Glutamatergic neuron (in vitro differentiated cells): ENCODE measurements at regions not wholly inside any gene's neighbourhood (a gene's known extent, or its start where the extent isn't known, plus 50 kb on each side); places are given as distances from the start of the nearest gene placed in this dataset.

ENCODE experiments used
- DNase-seq: peaks from one replicate; pipeline ENCODE4 v3.0.0; 2022
- H3K27ac Mint-ChIP-seq: one replicate; pipeline ENCODE4 v1.8.0; 2020; ENCODE audit warnings: mild to moderate bottlenecking, mixed read lengths, inconsistent platforms; ENCODE audit not compliant: unreplicated experiment
- H3K27me3 Mint-ChIP-seq: one replicate; pipeline ENCODE4 v1.8.0; 2020; ENCODE audit warnings: mild to moderate bottlenecking, moderate library complexity, mixed read lengths, inconsistent platforms; ENCODE audit not compliant: unreplicated experiment
- H3K36me3 Mint-ChIP-seq: one replicate; pipeline ENCODE4 v1.8.0; 2020; ENCODE audit warnings: mild to moderate bottlenecking, mixed read lengths, inconsistent platforms; ENCODE audit not compliant: unreplicated experiment
- H3K4me1 Mint-ChIP-seq: one replicate; pipeline ENCODE4 v1.8.0; 2020; ENCODE audit warnings: mild to moderate bottlenecking, low read depth, mixed read lengths, inconsistent platforms; ENCODE audit not compliant: unreplicated experiment
- H3K4me3 Mint-ChIP-seq: one replicate; pipeline ENCODE4 v1.8.0; 2020; ENCODE audit warnings: mild to moderate bottlenecking, mixed read lengths, inconsistent platforms; ENCODE audit not compliant: unreplicated experiment
- H3K9me3 Mint-ChIP-seq: one replicate; pipeline ENCODE4 v1.8.0; 2020; ENCODE audit warnings: mild to moderate bottlenecking, moderate library complexity, mixed read lengths, inconsistent platforms; ENCODE audit not compliant: unreplicated experiment
- TF ChIP-seq, protein P1 (sequence below): fragments of 200-600 bp; sonication (generic); IDR thresholded peaks from one replicate; pipeline ENCODE4 v1.5.0; 2021; ENCODE audit not compliant: partially characterized antibody, unreplicated experiment

DNA sequence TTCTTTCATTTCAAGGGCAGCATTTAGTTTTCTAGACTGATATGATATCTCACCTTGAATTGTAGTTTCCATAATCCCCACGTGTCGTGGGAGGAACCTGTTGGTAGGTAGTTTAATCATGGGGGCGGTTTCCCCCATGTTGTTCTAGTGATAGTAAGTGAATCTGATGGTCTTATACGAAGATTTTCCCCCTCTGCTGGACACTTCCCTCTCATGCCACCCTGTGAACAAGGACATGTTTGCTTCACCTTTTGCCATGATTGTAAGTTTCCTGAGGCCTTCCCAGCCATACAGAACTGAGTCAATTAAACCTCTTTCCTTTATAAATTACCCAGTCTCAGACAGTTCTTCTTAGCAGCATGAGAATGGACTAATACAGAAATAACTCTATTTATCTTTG is 851.1 kb upstream of the FAT3 start:
- no peaks in the 10 kb centered on the region for H3K36me3 Mint-ChIP-seq
- DNase-seq, result no peak
- no peaks in the 10 kb centered on the region for H3K4me1 Mint-ChIP-seq
- no peak overlapping the region for H3K27ac Mint-ChIP-seq
- H3K9me3 Mint-ChIP-seq, result no peaks in the 10 kb centered on the region
- no peak overlapping the region for H3K4me3 Mint-ChIP-seq
- no peaks in the 10 kb centered on the region for H3K27me3 Mint-ChIP-seq
- TF ChIP-seq, protein P1, sequence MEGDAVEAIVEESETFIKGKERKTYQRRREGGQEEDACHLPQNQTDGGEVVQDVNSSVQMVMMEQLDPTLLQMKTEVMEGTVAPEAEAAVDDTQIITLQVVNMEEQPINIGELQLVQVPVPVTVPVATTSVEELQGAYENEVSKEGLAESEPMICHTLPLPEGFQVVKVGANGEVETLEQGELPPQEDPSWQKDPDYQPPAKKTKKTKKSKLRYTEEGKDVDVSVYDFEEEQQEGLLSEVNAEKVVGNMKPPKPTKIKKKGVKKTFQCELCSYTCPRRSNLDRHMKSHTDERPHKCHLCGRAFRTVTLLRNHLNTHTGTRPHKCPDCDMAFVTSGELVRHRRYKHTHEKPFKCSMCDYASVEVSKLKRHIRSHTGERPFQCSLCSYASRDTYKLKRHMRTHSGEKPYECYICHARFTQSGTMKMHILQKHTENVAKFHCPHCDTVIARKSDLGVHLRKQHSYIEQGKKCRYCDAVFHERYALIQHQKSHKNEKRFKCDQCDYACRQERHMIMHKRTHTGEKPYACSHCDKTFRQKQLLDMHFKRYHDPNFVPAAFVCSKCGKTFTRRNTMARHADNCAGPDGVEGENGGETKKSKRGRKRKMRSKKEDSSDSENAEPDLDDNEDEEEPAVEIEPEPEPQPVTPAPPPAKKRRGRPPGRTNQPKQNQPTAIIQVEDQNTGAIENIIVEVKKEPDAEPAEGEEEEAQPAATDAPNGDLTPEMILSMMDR, result peak; percentile 23

GRCh38 chr11:91366816-91367215 is 857.8 kb upstream of the FAT3 start:
- TF ChIP-seq, protein P1, result no peak
- DNase-seq, result no peak
- H3K27ac Mint-ChIP-seq, result no peak overlapping the region

GRCh38 chr11:91365986-91366585 is 858.5 kb upstream of the FAT3 start:
- Mint-ChIP-seq H3K4me1 (no peaks in the 10 kb centered on the region), H3K27me3 (no peaks in the 10 kb centered on the region), H3K9me3 (no peaks in the 10 kb centered on the region), H3K4me3 (no peak overlapping the region), H3K27ac (no peak overlapping the region), H3K36me3 (no peaks in the 10 kb centered on the region)
- TF ChIP-seq, protein P1, result no peak
- no peak for DNase-seq

More at GRCh38 chr11:91366816-91367215, 857.8 kb upstream of the FAT3 start:
- Mint-ChIP-seq H3K9me3 (no peaks in the 10 kb centered on the region), H3K4me1 (no peaks in the 10 kb centered on the region), H3K27me3 (no peaks in the 10 kb centered on the region), H3K4me3 (no peak overlapping the region), H3K36me3 (no peaks in the 10 kb centered on the region)

GRCh38 chr11:91350931-91351330 is 873.7 kb upstream of the FAT3 start:
- H3K4me3 Mint-ChIP-seq, result no peak overlapping the region
- H3K27me3 Mint-ChIP-seq, result peaks cover 3% of the 10 kb centered on the region
- TF ChIP-seq, protein P1, result no peak
- no peaks in the 10 kb centered on the region for H3K36me3 Mint-ChIP-seq
- H3K27ac Mint-ChIP-seq, result no peak overlapping the region
- no peak for DNase-seq
- H3K4me1 Mint-ChIP-seq, result no peaks in the 10 kb centered on the region
- no peaks in the 10 kb centered on the region for H3K9me3 Mint-ChIP-seq

- no peaks in the 10 kb centered on the region for H3K9me3 Mint-ChIP-seq
- TF ChIP-seq, protein P1, result no peak
- H3K27ac Mint-ChIP-seq, result no peak overlapping the region
- no peak overlapping the region for H3K4me3 Mint-ChIP-seq
- no peaks in the 10 kb centered on the region for H3K36me3 Mint-ChIP-seq
- H3K4me1 Mint-ChIP-seq, result no peaks in the 10 kb centered on the region
- no peaks in the 10 kb centered on the region for H3K27me3 Mint-ChIP-seq
- no peak for DNase-seq
Measured at GRCh38 chr11:91326751-91327150, 897.9 kb upstream of the FAT3 start.
